NCI-H510A treated with DMSO at 0.1 percent for 48 hours (cell line): ENCODE measurements at regions not wholly inside any gene's neighbourhood (a gene's known extent, or its start where the extent isn't known, plus 50 kb on each side); places are given as distances from the start of the nearest gene placed in this dataset.
A peak's percentile ranks its signal among the peaks of the same experiment; 100 is the strongest.

Source experiments
- DNase-seq: peaks from one replicate; lab custom pipeline; 2025; lab: John Stamatoyannopoulos, UW

- DNase-seq, result no peak
Observed at GRCh38 chr1:99163671-99164070, 100.6 kb upstream of the PLPPR4 start.

GRCh38 chr1:99170516-99170915 lies 93.8 kb upstream of the PLPPR4 start:
- DNase-seq, result no peak

GRCh38 chr1:99171184-99171813 lies 93.0 kb upstream of the PLPPR4 start:
- DNase-seq, result no peak

GRCh38 chr1:99173282-99173681 lies 91.0 kb upstream of the PLPPR4 start:
- DNase-seq, result no peak

- DNase-seq, result no peak
Observed at GRCh38 chr1:99173900-99174299, 90.4 kb upstream of the PLPPR4 start.

- no peak for DNase-seq
Observed at GRCh38 chr1:99176753-99177152, 87.5 kb upstream of the PLPPR4 start.

- no peak for DNase-seq
Observed at GRCh38 chr1:99177465-99177864, 86.8 kb upstream of the PLPPR4 start.

GRCh38 chr1:99180343-99180808 lies 83.9 kb upstream of the PLPPR4 start:
- DNase-seq, result peak; percentile 89

GRCh38 chr1:99180915-99181314 lies 83.4 kb upstream of the PLPPR4 start:
- DNase-seq, result no peak

- no peak for DNase-seq
Observed at GRCh38 chr1:99181892-99182291, 82.4 kb upstream of the PLPPR4 start.

- DNase-seq, result no peak
Observed at GRCh38 chr1:99185196-99185595, 79.1 kb upstream of the PLPPR4 start.

GRCh38 chr1:99193431-99193830 lies 70.9 kb upstream of the PLPPR4 start:
- no peak for DNase-seq

- DNase-seq, result no peak
Observed at GRCh38 chr1:99198393-99198792, 65.9 kb upstream of the PLPPR4 start.

- DNase-seq, result no peak
Observed at GRCh38 chr1:99207216-99207615, 57.1 kb upstream of the PLPPR4 start.
